Neural cell (in vitro differentiated cells): ENCODE measurements at regions not wholly inside any gene's neighbourhood (a gene's known extent, or its start where the extent isn't known, plus 50 kb on each side); places are given as distances from the start of the nearest gene placed in this dataset.

Experiments
- H2AFZ ChIP-seq: fragments of 200-600, 300-800 bp; sonication (generic), shearing (Covaris generic); 2 replicates; pipeline ENCODE4 v1.6.0; 2014; ENCODE audit warnings: low read depth, mild to moderate bottlenecking, antibody characterized with exemption, low read length, moderate library complexity
- H3F3A ChIP-seq: fragments of 200-600 bp; shearing (Covaris generic); 2 replicates; pipeline ENCODE4 v1.6.1; 2016; ENCODE audit warnings: mild to moderate bottlenecking, moderate library complexity, mixed read lengths, antibody characterized with exemption, low read length; ENCODE audit not compliant: insufficient read depth, poor library complexity, severe bottlenecking
- H3K27ac ChIP-seq: fragments of 200-600, 300-800 bp; sonication (generic), shearing (Covaris generic); 2 replicates; pipeline ENCODE4 v1.5.1; 2014; ENCODE audit warnings: mild to moderate bottlenecking, low read length, moderate library complexity
- H3K27me3 ChIP-seq: fragments of 300-800, 200-600 bp; sonication (generic), shearing (Covaris generic); 2 replicates; pipeline ENCODE4 v1.6.0; 2014; ENCODE audit warnings: mild to moderate bottlenecking, low read depth, low read length, moderate library complexity; ENCODE audit not compliant: insufficient read depth
- H3K36me3 ChIP-seq: fragments of 300-800, 200-600 bp; sonication (generic), shearing (Covaris generic); 2 replicates; pipeline ENCODE4 v1.5.1; 2014; ENCODE audit warnings: mild to moderate bottlenecking, antibody characterized with exemption, low read length, moderate library complexity; ENCODE audit not compliant: insufficient read depth
- H3K4me2 ChIP-seq: fragments of 300-800, 200-600 bp; sonication (generic), shearing (Covaris generic); 2 replicates; pipeline ENCODE4 v1.6.0; 2014; ENCODE audit warnings: mild to moderate bottlenecking, low read length
- H3K4me3 ChIP-seq: fragments of 300-800, 200-600 bp; sonication (generic), shearing (Covaris generic); 2 replicates; pipeline ENCODE4 v1.5.1; 2014; ENCODE audit warnings: mild to moderate bottlenecking, low read length, moderate library complexity
- H3K79me2 ChIP-seq: fragments of 200-600 bp; shearing (Covaris generic); replicated peaks from 2 replicates; pipeline ENCODE4 v1.6.0; 2014; ENCODE audit warnings: mild to moderate bottlenecking, low read length, moderate library complexity; ENCODE audit not compliant: insufficient read depth
- H3K9ac ChIP-seq: fragments of 300-800, 200-600 bp; sonication (generic), shearing (Covaris generic); 2 replicates; pipeline ENCODE4 v1.6.1; 2016; ENCODE audit warnings: mild to moderate bottlenecking, low read length, mixed read lengths
- H3K9me2 ChIP-seq: fragments of 200-600 bp; shearing (Covaris generic); 2 replicates; pipeline ENCODE4 v1.6.1; 2016; ENCODE audit warnings: mild to moderate bottlenecking, low read length, mixed read lengths; ENCODE audit not compliant: insufficient read depth
- H3K9me3 ChIP-seq: fragments of 200-600, 300-800 bp; sonication (generic), shearing (Covaris generic); 2 replicates; pipeline ENCODE4 v1.6.1; 2016; ENCODE audit warnings: mild to moderate bottlenecking, mixed run types, low read length, moderate library complexity, mixed read lengths
- H4K20me1 ChIP-seq: fragments of 200-600 bp; shearing (Covaris generic); 2 replicates; pipeline ENCODE4 v1.6.1; 2016; ENCODE audit warnings: mild to moderate bottlenecking, mixed run types; ENCODE audit not compliant: insufficient read depth
- CTCF ChIP-seq: fragments of 450-650 bp; IDR thresholded peaks from 2 replicates; pipeline ENCODE4 v1.5.1; 2014; ENCODE audit warnings: antibody characterized with exemption, mild to moderate bottlenecking, moderate library complexity; ENCODE audit not compliant: poor library complexity, severe bottlenecking
- EP300 ChIP-seq: fragments of 450-650 bp; conservative IDR thresholded peaks from 2 replicates; pipeline ENCODE4 v1.6.1; 2014; ENCODE audit warnings: antibody characterized with exemption, mild to moderate bottlenecking, moderate library complexity; ENCODE audit not compliant: poor library complexity, severe bottlenecking
- EZH2 ChIP-seq: fragments of 200-600, 300-800 bp; shearing (Covaris generic), sonication (generic); IDR thresholded peaks from 2 replicates; pipeline ENCODE4 v1.6.1; 2014; ENCODE audit warnings: antibody characterized with exemption, low read length, borderline replicate concordance, mild to moderate bottlenecking; ENCODE audit not compliant: insufficient read depth, poor library complexity, severe bottlenecking
- MXI1 ChIP-seq: fragments of 450-650 bp; conservative IDR thresholded peaks from 2 replicates; pipeline ENCODE4 v1.6.1; 2014; ENCODE audit warnings: antibody characterized with exemption, mild to moderate bottlenecking; ENCODE audit not compliant: poor library complexity, severe bottlenecking
- POLR2AphosphoS5 ChIP-seq: IDR thresholded peaks from 2 replicates; pipeline ENCODE4 v1.6.1; 2012
- RAD21 ChIP-seq: fragments of 450-650 bp; conservative IDR thresholded peaks from 2 replicates; pipeline ENCODE4 v1.6.1; 2014; ENCODE audit warnings: antibody characterized with exemption, mild to moderate bottlenecking, moderate library complexity
- REST ChIP-seq: IDR thresholded peaks from 2 replicates; pipeline ENCODE4 v1.6.1; 2012; ENCODE audit warnings: borderline replicate concordance
- SMC3 ChIP-seq: fragments of 450-650 bp; conservative IDR thresholded peaks from 2 replicates; pipeline ENCODE4 v1.6.1; 2014; ENCODE audit warnings: antibody characterized with exemption, mild to moderate bottlenecking, moderate library complexity; ENCODE audit not compliant: poor library complexity
- TAF1 ChIP-seq: IDR thresholded peaks from 2 replicates; pipeline ENCODE4 v1.6.1; 2012; ENCODE audit warnings: low read depth

- Histone ChIP-seq H3F3A (no peaks in the 10 kb centered on the region), H3K9me2 (no peaks in the 10 kb centered on the region), H3K79me2 (no peaks in the 10 kb centered on the region), H3K4me3 (no peak overlapping the region), H3K36me3 (no peaks in the 10 kb centered on the region), H3K9ac (no peak overlapping the region), H3K4me2 (no peak overlapping the region), H4K20me1 (no peaks in the 10 kb centered on the region), H3K27ac (no peak overlapping the region), H3K27me3 (no peaks in the 10 kb centered on the region), H2AFZ (no peak overlapping the region), H3K9me3 (no peaks in the 10 kb centered on the region)
- TF ChIP-seq MXI1 (no peak), TAF1 (no peak), CTCF (no peak), REST (no peak), RAD21 (no peak), EP300 (no peak), EZH2 (no peak), SMC3 (no peak), POLR2AphosphoS5 (no peak)
Observed at GRCh38 chr7:47149208-47149839, 432.6 kb downstream of the TNS3 start.

GRCh38 chr7:47148536-47149207 lies 433.2 kb downstream of the TNS3 start:
- H3K36me3 ChIP-seq: no peaks in the 10 kb centered on the region
- H3K27me3 ChIP-seq: no peaks in the 10 kb centered on the region
- H3K79me2 ChIP-seq: no peaks in the 10 kb centered on the region
- no peaks in the 10 kb centered on the region for H4K20me1 ChIP-seq
- H3K9me2 ChIP-seq: no peaks in the 10 kb centered on the region
- H3K4me2 ChIP-seq: no peak overlapping the region
- no peak overlapping the region for H3K4me3 ChIP-seq
- no peaks in the 10 kb centered on the region for H3K9me3 ChIP-seq
- H3F3A ChIP-seq: no peaks in the 10 kb centered on the region
- no peak overlapping the region for H2AFZ ChIP-seq
- no peak overlapping the region for H3K9ac ChIP-seq
- no peak for TF ChIP-seq TAF1
- TF ChIP-seq RAD21: no peak
- no peak for TF ChIP-seq EZH2
- TF ChIP-seq MXI1: no peak
- no peak for TF ChIP-seq SMC3
- no peak for TF ChIP-seq POLR2AphosphoS5
- TF ChIP-seq EP300: no peak
- no peak for TF ChIP-seq CTCF
- no peak for TF ChIP-seq REST
- H3K27ac ChIP-seq: no peak overlapping the region
